ENCODE measurements at regions not wholly inside any gene's neighbourhood (a gene's known extent, or its start where the extent isn't known, plus 50 kb on each side); places are given as distances from the start of the nearest gene placed in this dataset.

- Histone ChIP-seq H3K9me3 (no peaks in the 10 kb centered on the region), H3K4me1 (ENCODE audit: control insufficient read depth in 1 of 2, low read depth in 2 of 2) (peaks cover 15 to 34% of the 10 kb centered on the region in 2 donors), H3K27me3 (replicated peaks; ENCODE audit: insufficient read depth) (no peaks in the 10 kb centered on the region), H3K27ac (no peak overlapping the region), H3K4me3 (no peak overlapping the region), H3K36me3 (no peaks in the 10 kb centered on the region)
- TF ChIP-seq, protein P1, sequence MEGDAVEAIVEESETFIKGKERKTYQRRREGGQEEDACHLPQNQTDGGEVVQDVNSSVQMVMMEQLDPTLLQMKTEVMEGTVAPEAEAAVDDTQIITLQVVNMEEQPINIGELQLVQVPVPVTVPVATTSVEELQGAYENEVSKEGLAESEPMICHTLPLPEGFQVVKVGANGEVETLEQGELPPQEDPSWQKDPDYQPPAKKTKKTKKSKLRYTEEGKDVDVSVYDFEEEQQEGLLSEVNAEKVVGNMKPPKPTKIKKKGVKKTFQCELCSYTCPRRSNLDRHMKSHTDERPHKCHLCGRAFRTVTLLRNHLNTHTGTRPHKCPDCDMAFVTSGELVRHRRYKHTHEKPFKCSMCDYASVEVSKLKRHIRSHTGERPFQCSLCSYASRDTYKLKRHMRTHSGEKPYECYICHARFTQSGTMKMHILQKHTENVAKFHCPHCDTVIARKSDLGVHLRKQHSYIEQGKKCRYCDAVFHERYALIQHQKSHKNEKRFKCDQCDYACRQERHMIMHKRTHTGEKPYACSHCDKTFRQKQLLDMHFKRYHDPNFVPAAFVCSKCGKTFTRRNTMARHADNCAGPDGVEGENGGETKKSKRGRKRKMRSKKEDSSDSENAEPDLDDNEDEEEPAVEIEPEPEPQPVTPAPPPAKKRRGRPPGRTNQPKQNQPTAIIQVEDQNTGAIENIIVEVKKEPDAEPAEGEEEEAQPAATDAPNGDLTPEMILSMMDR (IDR thresholded peaks at IDR 0.05), result no peak
- no peak for ATAC-seq (ENCODE audit: insufficient number of reproducible peaks, low FRiP score, low read depth)
- no peak for DNase-seq (ENCODE audit: low spot score)
Measured at GRCh38 chr7:131061158-131061557, 266.5 kb upstream of the MKLN1 start.

- no peak overlapping the region for H3K4me3 ChIP-seq
- no peaks in the 10 kb centered on the region for H3K9me3 ChIP-seq
- TF ChIP-seq, protein P1 (IDR thresholded peaks at IDR 0.05), result no peak
- no peaks in the 10 kb centered on the region for H3K36me3 ChIP-seq
- H3K4me1 ChIP-seq (ENCODE audit: control insufficient read depth in 1 of 2, low read depth in 2 of 2), result peaks cover 14 to 29% of the 10 kb centered on the region in 2 donors
- no peaks in the 10 kb centered on the region for H3K27me3 ChIP-seq (replicated peaks; ENCODE audit: insufficient read depth)
- ATAC-seq (ENCODE audit: insufficient number of reproducible peaks, low FRiP score, low read depth), result no peak
- H3K27ac ChIP-seq, result no peak overlapping the region
- DNase-seq (ENCODE audit: low spot score), result no peak
Measured at GRCh38 chr7:131061818-131062217, 265.9 kb upstream of the MKLN1 start.

GRCh38 chr7:131066635-131067034, 261.0 kb upstream of the MKLN1 start:
- Histone ChIP-seq H3K4me1 (ENCODE audit: control insufficient read depth in 1 of 2, low read depth in 2 of 2) (peaks cover 25 to 37% of the 10 kb centered on the region in 2 donors), H3K27me3 (replicated peaks; ENCODE audit: insufficient read depth) (no peaks in the 10 kb centered on the region), H3K4me3 (no peak overlapping the region), H3K9me3 (no peaks in the 10 kb centered on the region), H3K27ac (peak overlapping the region in 1 of 2 donors; percentile 15), H3K36me3 (no peaks in the 10 kb centered on the region)
- no peak for DNase-seq (ENCODE audit: low spot score)
- TF ChIP-seq, protein P1 (IDR thresholded peaks at IDR 0.05), result no peak
- ATAC-seq (ENCODE audit: insufficient number of reproducible peaks, low FRiP score, low read depth), result no peak

- no peak for ATAC-seq (ENCODE audit: insufficient number of reproducible peaks, low FRiP score, low read depth)
- H3K27ac ChIP-seq, result peak overlapping the region in 1 of 2 donors; percentile 15
- H3K4me1 ChIP-seq (ENCODE audit: control insufficient read depth in 1 of 2, low read depth in 2 of 2), result peaks cover 28 to 43% of the 10 kb centered on the region in 2 donors
- H3K4me3 ChIP-seq, result no peak overlapping the region
- no peaks in the 10 kb centered on the region for H3K36me3 ChIP-seq
- no peaks in the 10 kb centered on the region for H3K27me3 ChIP-seq (replicated peaks; ENCODE audit: insufficient read depth)
- DNase-seq (ENCODE audit: low spot score), result no peak
- no peaks in the 10 kb centered on the region for H3K9me3 ChIP-seq
- TF ChIP-seq, protein P1 (IDR thresholded peaks at IDR 0.05), result no peak
Measured at GRCh38 chr7:131067220-131067619, 260.5 kb upstream of the MKLN1 start.

DNA sequence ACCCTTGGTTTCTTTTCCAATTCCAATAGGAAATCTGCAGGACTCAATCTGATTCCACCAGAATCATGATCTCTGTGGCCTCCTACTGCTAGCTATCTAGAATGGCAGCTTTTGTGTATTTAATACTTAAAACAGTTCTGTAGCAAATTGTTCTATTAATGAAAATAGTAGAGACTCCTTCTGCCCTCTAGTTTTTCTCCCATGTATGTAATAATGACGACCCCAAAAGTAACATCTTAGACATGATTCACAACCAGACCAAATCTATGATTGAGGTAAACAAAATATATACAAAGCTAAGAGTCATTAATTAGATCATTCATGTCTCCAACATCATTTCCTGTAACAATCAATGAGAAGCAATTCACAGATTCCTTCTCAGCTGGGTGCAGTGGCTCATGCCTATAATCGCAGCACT, 259.1 kb upstream of the MKLN1 start:
- DNase-seq (ENCODE audit: low spot score), result no peak
- H3K36me3 ChIP-seq, result peaks cover 6% of the 10 kb centered on the region
- TF ChIP-seq, protein P1 (IDR thresholded peaks at IDR 0.05), result peak; percentile 7
- H3K4me3 ChIP-seq, result no peak overlapping the region
- peaks cover 35 to 57% of the 10 kb centered on the region in 2 donors for H3K4me1 ChIP-seq (ENCODE audit: control insufficient read depth in 1 of 2, low read depth in 2 of 2)
- H3K9me3 ChIP-seq, result no peaks in the 10 kb centered on the region
- H3K27me3 ChIP-seq (replicated peaks; ENCODE audit: insufficient read depth), result no peaks in the 10 kb centered on the region
- no peak for ATAC-seq (ENCODE audit: insufficient number of reproducible peaks, low FRiP score, low read depth)
- H3K27ac ChIP-seq, result no peak overlapping the region

All from thoracic aorta (tissue), 2 donors.